ENCODE measurements at regions not wholly inside any gene's neighbourhood (a gene's known extent, or its start where the extent isn't known, plus 50 kb on each side); places are given as distances from the start of the nearest gene placed in this dataset.
"Not testable (repeated sequence)": the region's sequence is repeated elsewhere in the genome, so short reads cannot be mapped to it uniquely, and the experiment has no call there.

GRCh38 chr20:51125780-51126179 lies 102.9 kb upstream of the KCNG1 start:
- no peak for DNase-seq (ENCODE audit: low read depth)

GRCh38 chr20:51125105-51125504 lies 102.2 kb upstream of the KCNG1 start:
- no peak for DNase-seq (ENCODE audit: low read depth)

GRCh38 chr20:51123887-51124286 lies 101.0 kb upstream of the KCNG1 start:
- not testable (repeated sequence) for DNase-seq (ENCODE audit: low read depth)

- DNase-seq (ENCODE audit: low read depth) = no peak
Observed at GRCh38 chr20:51122931-51123658, 100.2 kb upstream of the KCNG1 start.

GRCh38 chr20:51121901-51122412 lies 99.0 kb upstream of the KCNG1 start:
- peak; percentile 20 for DNase-seq (ENCODE audit: low read depth)

- no peak for DNase-seq (ENCODE audit: low read depth)
Observed at GRCh38 chr20:51121272-51121671, 98.4 kb upstream of the KCNG1 start.

- no peak for DNase-seq (ENCODE audit: low read depth)
Observed at GRCh38 chr20:51120868-51121267, 98.0 kb upstream of the KCNG1 start.

- DNase-seq (ENCODE audit: low read depth) = no peak
Observed at GRCh38 chr20:51120438-51120837, 97.5 kb upstream of the KCNG1 start.

- peak; percentile 14 for DNase-seq (ENCODE audit: low read depth)
Observed at GRCh38 chr20:51119914-51120313, 97.0 kb upstream of the KCNG1 start.

- no peak for DNase-seq (ENCODE audit: low read depth)
Observed at GRCh38 chr20:51118985-51119527, 96.1 kb upstream of the KCNG1 start.

- no peak for DNase-seq (ENCODE audit: low read depth)
Observed at GRCh38 chr20:51118216-51118615, 95.3 kb upstream of the KCNG1 start.

- DNase-seq (ENCODE audit: low read depth) = peak; percentile 24
Observed at GRCh38 chr20:51116765-51117686, 94.1 kb upstream of the KCNG1 start.

- no peak for DNase-seq (ENCODE audit: low read depth)
Observed at GRCh38 chr20:51111290-51111689, 88.4 kb upstream of the KCNG1 start.

- no peak for DNase-seq (ENCODE audit: low read depth)
Observed at GRCh38 chr20:51108638-51109363, 85.9 kb upstream of the KCNG1 start.

- DNase-seq (ENCODE audit: low read depth) = peak; percentile 55
Observed at GRCh38 chr20:51106011-51106410, 83.1 kb upstream of the KCNG1 start.

- peak; percentile 54 for DNase-seq (ENCODE audit: low read depth)
Observed at GRCh38 chr20:51104960-51105920, 82.3 kb upstream of the KCNG1 start.

- no peak for DNase-seq (ENCODE audit: low read depth)
Observed at GRCh38 chr20:51100617-51101016, 77.7 kb upstream of the KCNG1 start.

GRCh38 chr20:51098284-51098810 lies 75.4 kb upstream of the KCNG1 start:
- no peak for DNase-seq (ENCODE audit: low read depth)

- DNase-seq (ENCODE audit: low read depth) = no peak
Observed at GRCh38 chr20:51097351-51098120, 74.6 kb upstream of the KCNG1 start.
